Fibroblast of gingiva (primary cell): ENCODE measurements at regions not wholly inside any gene's neighbourhood (a gene's known extent, or its start where the extent isn't known, plus 50 kb on each side); places are given as distances from the start of the nearest gene placed in this dataset.

ENCODE experiments used
- DNase-seq: peaks from one replicate; pipeline ENCODE4 v3.0.0-alpha.2; 2011; ENCODE audit warnings: low read depth

DNA sequence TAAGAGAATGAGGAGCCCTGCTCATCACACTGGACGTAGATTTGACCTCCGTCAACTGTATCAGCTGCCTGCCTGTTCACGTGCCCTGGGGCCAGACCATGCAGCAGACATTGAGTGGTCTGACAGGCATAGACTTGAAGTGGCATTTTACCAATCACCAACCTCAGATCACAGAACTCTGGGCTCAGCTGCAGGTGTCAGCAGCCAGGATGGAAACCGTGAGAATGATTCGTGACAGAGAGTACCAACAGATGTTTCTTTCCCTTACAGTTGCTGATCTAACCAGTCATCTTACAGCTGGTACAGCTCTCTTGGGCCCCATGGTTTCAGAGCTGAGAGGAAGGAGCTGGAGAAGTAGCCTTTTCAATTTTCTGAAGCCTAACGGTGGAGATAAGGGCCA, 148.9 kb downstream of the EN1 start:
- DNase-seq = no peak

DNA sequence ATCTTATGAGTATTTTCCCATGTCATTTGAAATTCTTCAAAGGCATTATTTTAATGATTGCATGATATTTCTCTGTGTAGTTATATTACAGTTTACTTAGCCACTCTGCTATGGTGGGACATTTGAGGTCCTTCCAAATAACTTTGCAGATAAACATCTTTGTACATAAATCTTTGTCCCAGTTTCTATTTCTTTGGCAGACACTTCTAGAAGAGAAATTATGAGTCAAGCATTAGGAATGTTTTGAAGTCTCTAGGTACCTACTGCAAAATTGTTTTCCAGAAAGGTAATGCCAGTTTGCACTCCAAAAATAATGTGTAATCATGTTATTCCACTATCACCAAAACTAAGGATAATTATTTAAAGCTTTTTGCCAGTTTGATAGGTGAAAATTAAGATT, 149.7 kb downstream of the EN1 start:
- no peak for DNase-seq

DNA sequence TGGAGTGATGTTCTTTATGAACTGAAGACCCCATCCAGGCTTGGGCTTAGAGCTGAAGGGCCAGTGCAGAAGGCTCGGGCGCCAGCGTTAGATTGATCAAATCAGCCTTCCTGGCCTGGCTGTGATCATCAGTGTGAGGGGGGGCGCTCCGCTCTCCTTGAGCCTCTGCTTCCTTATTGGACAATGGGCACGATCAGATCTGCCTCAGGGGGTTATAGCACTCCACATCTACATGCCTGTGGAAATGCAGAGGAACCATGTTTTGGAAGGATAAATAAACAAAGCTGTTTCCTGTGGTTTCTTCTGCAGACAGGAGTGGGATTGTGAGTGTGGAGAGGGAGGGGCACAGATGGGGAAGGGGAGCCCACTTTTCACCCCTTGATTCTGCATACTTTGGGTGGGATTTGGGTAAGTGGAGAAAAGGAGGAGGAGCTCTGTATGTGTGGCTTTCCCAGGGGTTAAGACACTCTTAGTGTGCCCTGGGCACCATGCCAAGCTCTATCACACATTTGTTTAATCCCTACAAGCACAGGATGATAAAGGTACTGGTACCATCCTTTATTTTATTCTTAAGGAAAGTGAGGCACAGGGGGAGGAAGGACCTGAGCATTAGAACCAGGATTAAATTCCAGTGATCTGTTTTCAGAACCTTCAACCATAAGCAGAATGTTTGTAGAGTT, 150.5 kb downstream of the EN1 start:
- DNase-seq = peak; percentile 17

DNA sequence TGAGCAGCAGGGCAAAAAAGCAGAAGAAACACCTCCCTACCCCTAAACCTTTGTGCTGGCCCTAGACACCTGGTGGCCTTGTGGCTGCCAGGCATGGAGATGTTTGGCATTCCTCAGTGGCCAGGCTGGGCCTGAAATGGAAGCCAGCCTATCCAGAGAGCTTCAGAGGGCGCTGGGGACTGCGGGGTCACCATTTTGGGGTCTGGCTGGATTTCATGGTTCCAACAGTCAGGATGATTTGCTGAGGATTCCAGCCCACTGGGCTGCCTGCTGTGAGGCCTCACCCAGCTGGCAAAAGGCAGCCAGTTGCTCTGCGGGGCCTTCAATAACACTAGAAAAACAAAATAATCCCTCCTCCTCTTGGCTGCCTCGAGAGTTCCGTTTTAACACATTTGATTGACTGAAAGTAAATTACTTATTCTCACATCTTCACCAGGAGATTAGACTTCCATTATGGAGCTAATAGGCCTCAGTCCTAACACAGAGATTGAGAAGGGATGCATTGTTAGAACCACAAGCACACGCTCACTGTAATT, 154.1 kb downstream of the EN1 start:
- DNase-seq = no peak

DNA sequence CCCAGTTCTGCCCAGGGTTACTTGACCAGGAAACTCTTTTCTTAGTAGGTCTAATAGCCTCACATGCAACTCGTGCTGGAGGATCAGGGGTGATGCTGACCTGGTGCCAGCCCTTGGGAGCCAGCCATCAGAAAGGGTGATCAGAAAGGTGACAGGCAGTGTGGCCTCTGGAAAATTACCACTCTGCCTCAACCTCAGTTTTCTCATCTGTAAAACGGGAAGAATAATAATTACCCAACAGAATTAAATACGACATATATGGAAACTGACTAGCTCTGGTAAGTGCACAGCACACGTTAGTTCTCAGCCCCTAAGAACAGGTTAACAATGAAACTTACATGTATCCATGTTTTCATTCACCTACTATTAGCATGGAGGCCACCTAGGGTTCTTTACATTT, 157.6 kb downstream of the EN1 start:
- DNase-seq = no peak

DNA sequence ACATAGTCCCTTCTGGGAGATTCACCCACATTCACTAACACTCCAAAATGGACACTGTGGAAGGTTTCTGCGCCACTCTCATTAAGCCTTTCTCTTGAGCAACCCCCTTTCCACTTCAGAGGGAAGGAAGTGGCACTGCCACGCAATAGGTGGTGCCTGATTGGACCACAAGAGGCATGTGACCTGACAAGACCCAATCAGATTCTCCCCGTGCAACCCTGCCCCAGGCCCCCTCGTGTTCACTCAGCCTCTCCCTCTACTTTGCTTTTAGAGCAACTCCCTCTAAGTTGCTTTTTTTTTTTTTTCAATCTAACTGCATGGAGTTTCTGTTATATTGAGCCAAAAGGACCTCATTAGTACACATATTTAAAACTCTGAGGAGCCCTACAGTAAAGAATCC, 158.0 kb downstream of the EN1 start:
- no peak for DNase-seq

DNA sequence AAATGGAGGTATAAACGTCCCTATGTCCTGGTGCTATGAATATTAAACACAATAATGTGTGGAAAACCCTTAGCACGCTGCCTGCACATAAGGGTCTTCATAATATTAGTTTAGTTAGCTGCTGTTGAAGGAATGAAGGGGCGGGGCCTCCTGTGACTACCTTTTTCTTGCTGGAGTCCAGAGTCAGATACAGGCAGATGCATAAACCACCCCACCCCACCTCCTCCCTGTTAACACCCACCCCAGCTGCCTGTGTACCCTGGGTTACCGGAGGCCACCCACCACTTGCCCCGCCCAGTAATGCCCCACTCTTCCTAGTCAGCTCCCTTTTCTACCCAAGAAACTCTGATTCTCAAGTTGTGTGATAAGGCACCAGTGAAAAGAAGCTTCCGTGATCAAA, 158.4 kb downstream of the EN1 start:
- DNase-seq = no peak

DNA sequence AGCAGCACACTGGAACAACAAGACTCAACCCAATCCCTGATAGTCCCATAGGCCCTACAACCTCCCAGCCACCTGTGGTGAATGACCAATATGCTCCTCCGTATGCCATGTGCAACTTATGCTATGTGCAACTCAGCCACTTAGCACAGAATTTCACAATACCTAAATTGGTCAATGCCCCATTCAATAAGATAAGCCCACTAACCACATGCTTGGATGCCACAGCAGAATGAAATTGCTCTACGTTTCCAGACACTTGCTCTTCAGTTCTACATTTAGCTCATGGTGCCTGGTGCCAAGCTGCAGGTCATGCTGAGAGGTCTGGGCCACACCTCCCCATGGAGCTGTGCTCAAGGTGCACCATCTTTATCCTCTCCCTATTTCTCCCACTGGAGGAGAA, 159.8 kb downstream of the EN1 start:
- no peak for DNase-seq

DNA sequence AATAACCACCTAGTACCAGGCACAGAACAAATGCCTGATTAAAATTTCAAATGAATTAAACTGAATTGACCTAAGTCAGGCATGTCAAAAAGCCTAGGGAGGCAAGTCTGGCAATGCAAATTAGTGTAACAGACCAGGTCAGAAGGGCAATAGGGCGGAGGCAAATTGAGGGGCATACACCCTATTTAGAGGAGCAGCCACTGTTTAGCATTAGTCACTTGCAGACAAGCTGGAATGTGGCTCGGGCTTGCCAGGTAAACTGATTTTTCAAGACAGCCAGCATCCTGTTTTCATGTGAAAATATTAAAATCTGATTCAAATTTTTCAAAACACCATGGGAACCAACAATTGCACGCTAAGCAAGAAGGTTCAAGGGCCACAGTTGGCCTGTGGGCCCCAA, 160.3 kb downstream of the EN1 start:
- no peak for DNase-seq

DNA sequence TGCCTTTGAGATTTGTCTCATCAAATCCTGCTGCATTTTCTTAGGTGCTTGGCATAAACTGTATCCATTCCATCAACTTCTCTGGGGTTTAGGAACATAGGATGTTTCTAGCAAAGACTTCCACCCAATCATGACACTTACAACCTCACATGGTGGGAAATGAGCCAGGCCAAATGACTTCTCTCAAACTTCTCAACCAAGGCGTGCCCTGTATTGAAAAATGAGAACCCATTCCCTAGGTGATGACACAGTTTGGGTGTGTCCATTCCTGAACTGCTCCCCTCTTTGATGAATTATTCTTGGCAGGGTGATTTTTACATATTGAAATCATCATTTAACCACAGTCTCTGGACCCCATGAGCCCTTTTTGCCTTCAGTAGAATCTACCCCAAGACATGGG, 161.1 kb downstream of the EN1 start:
- DNase-seq = peak; percentile 29

DNA sequence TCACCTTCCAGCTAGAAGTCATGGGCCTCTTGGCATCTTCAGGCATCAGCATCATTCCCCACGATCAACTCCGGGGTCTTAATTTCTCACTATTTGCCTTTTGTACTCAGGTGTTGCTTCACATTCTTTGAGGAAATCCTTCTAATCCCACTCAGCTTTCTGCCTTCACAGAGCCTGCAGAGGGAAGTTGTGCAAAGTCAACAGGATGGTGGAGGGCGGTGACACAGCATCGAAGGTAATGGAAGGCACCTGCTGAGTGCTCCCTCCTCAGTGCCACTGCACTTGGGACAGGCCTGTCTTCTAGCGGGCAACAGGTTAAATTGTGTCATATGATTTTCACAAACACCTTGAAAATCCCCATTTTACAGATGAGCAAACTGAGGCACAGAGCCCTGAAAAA, 164.0 kb downstream of the EN1 start:
- DNase-seq = no peak

DNA sequence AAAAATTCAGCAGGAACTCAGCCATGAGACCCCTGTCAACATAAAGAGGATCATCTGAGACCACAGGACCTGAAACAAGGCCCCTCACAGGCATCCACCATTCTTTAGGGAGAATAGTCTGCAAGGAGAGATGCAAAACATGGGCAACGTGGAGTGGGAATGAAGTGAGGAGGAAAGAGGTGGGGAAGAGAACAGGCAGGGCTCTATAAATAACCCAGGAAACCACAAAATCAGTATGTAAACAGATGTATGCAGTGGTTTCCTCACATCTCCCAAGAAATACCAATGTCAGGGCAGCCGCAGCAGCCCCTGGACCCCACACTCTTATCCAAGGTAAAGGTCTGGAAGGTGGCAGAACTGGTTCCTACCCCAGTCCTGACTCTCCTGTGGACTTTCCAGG, 168.5 kb downstream of the EN1 start:
- DNase-seq = no peak

DNA sequence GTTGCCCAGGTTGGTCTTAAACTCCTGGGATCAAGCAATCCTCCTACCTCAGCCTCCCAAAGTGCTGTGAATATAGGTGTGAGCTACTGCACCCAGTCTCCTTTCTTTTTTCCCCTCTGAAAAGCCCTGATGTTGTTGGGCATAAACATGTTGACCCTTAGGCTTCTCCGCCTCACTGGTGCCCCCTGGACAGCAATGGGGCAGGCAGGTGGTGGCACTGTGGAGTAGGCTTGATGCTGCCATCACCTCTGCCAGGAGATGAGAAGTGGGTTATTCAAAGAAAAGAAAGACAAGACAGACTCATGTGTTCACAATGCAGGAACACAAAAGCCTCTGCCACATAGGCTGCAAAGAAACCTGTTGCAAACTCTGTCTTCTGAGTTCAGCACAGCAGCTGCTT, 169.9 kb downstream of the EN1 start:
- DNase-seq = no peak

DNA sequence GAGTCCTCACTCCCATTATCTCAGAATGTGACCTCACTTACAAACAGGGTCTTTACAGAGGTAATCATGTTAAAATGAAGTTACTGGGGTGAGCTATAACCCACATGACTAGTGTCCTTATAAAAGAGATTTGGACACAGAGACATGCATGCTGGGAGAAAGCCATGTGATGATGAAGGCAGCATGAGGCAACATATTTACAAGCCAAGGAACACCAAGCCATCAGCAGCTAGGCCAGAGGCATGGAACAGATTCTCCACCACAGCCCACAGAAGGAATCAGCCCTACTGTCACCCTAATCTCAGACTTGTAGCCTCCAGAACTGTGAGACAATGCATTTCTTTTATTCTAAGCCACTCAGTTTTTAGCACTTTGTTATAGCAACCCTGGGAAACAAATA, 171.9 kb downstream of the EN1 start:
- DNase-seq = no peak

DNA sequence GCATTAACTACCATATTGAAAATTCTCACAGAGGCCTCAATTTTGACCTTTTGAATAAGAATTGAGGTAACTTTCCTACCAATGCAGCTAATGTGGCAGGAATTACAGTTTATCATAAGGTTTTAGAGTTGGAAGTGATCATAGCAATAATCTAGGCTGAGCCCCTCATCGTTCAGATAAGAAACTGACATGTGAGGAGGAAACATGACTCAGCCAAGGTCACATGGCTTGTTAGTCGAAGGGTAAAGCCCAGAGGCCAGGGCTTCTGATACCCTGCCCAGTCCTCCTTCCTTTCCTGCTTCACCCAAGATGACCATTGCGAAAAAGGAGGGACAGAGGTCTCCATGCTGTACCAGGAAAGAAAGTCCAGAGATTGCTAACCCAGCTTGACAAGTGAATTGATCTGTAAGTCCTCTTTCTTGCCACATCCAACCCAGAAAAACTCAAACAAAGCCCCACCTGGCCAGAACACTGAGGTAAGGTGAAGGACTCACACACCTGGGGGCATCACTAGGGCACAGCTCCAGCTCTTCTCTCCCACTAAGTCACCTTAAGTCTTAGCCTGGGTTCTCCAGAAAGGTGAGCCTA, 174.8 kb downstream of the EN1 start:
- no peak for DNase-seq

DNA sequence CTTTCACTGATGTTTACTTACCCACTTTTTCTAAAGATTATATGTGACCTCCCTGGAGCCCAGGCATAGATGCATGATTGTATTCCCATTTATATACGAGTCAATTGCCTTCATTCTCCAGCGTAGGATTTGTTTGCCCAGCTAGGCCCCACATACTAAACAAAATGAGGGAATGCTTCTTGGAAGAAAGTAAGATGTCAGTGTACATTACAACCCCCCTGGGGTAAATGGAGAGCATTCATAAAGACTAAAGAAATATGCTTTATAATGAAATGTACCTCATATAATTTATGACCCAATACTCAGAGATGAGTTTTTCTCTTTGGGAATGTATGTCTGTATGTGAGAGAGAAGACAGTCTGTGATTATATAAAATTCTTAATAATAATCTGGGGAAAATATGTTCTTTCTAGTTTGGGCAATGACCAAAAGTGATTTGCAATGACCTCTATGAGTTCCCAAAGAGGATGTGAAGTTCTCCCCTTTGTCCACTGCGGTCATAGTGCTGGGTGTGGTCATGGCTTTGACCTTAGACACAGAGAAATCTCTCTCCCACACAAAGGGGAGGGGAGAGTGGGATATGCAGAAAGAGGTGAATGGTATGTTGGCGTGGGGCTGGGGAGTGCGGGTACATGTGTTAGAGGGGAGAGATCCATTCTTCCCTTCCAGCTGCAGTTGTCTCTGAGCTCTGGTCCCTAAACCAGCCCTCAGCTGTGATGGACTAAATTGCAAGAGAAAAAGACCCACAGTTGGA, 175.6 kb downstream of the EN1 start:
- DNase-seq = no peak

DNA sequence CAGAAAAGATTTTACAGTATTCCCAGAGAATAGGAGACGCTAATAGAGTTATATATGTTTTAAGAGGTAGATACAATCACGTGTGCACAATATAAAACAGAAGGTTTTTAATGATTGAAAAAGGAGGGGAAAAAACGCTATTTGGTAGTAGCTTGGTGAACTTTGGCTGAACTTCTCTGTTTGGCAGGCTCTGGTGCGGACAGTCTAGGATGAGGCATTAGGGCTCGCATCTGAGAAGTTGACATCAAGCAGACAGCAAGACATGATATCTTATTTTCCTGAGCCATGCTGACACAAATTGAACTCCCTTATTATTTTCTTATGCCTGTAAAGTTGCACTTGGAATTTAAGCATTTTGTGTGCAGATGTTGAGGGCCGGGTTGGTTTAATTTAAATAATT, 176.6 kb downstream of the EN1 start:
- DNase-seq = no peak

DNA sequence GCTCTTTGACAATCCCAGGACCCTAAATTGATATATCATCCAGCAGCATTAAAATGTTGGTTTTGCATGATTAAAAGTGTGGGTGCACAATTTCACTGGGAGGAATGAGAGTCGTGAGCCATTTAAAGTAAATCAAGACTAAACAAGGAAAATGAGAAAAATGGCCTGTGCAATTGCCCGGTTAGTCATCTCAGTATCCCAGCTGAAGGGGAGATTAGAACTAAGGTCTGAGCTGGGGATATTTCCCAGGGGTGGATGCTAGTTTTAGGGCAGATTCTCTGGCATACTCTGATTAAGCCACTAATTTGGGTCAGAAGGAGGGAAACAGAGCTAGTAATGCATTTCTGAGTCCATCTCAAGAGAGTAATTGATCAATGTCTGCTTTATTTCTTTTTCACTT, 177.2 kb downstream of the EN1 start:
- DNase-seq = no peak

DNA sequence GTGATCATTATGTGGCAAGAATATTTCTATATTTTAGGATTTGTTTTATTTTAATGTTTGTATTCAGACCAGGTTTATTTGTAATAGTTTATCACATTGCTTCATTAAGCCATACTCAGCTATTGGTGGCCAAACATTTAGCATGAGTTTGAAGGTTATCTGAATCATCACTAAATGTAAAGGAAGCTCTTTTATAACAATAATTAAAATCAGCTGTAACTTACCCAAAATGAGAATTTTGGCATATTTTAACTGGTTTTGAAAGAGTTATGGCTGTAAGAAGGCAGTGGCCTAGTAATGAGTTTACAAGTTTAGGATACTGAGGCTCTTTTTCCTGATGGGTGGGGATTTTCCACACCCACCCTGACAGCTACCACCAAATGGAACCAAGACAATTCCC, 177.8 kb downstream of the EN1 start:
- peak; percentile 30 for DNase-seq

DNA sequence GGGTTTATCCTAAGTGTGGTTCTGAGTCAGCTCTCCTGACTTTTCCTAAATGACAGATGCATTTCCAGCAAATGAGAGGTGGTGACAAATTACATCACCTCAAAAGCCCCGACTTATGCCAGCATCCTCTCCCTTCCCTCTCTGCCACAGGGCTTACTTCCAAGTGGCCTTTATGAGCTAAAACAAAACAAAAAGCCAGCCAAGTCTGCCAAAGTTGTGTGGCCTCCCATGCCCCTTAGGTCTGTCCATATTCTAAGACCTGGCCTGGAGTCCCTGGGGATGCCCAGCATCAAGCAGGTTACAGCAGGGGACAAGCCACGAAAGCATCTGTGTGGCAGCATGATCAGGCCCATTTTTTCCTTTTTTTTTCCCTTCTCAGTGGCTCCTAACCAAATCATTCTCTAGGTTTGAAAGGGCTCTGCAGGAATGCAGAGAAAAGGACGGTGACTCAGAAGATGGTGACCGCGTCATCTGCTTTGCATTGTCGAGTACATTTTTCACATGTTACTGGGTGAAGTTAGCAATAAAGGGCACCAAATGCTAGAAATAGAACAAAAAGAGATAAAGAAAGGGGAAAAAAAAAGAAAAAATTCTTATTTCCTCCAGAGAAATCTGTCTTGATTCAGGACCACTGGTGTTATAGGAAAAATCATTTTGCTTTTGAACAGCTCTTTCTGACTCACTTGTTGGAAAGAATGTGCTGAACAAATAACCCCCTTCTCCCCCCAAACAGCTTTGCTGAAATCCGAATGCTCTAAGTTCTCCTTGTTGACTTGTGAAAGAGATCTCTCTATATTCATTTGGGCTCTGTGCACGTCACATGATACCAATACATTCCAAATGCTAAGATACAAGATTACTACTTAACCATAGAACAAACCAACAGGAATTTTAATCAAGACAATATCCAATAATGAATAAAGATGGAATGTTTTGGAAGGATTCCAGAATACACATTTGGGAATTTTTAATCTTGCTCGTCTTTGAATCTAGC, 178.7 kb downstream of the EN1 start:
- DNase-seq = peak; percentile 98

DNA sequence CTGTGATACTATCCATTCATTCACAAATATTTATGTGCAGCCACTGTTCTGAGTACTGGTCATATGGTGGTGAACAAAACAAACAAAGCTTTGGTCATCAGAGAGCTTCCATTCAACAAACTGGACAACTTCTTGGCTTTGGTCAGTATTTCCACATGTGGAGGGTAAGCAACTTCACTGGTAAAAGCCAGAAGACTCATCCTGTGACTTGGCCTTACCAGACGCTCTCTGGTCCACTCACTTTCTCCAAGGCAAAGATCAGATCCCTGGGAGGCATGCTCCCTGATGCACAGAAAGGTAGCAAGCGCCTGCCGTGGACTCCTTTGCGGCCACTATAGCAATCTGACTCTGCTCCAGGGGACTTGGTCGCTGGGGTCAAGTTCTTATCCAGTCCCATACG, 179.5 kb downstream of the EN1 start:
- peak; percentile 94 for DNase-seq

DNA sequence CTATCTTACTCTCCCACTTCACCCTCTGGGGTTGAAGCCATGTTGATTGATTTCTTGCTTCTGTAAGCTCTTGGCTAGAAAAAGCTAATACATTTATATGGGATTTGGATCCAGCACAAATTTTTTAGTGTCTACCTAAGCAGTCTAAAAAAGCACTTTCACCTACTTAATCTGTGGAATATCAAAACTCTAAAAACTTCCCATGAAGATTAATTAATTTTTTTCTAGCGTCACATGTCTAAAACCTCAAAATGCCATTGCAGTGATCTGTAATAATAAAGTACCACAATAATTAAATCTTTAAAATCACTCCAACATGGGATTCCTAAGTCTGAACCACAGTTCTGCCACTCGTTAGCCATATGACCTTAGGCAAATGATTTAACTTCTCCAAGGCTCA, 180.1 kb downstream of the EN1 start:
- no peak for DNase-seq
